WTC11 (cell line): ENCODE measurements at regions not wholly inside any gene's neighbourhood (a gene's known extent, or its start where the extent isn't known, plus 50 kb on each side); places are given as distances from the start of the nearest gene placed in this dataset.

Experiments used
- CREM ChIP-seq: sonication (generic); formaldehyde crosslinking; IDR thresholded peaks from 2 replicates; pipeline ENCODE4 v1.8.1; 2022; ENCODE audit warnings: mild to moderate bottlenecking, missing genetic modification reagents, moderate library complexity
- CTCF ChIP-seq: fragments of 200-600 bp; IDR thresholded peaks from 2 replicates; pipeline ENCODE4 v1.8.0; 2022; ENCODE audit warnings: antibody characterized with exemption
- ETV6 ChIP-seq: sonication (generic); formaldehyde crosslinking; IDR thresholded peaks from 2 replicates; pipeline ENCODE4 v1.8.1; 2022; ENCODE audit warnings: mild to moderate bottlenecking, missing genetic modification reagents
- MAX ChIP-seq: sonication (generic); formaldehyde crosslinking; IDR thresholded peaks from 2 replicates; pipeline ENCODE4 v1.8.0; 2022; ENCODE audit warnings: mild to moderate bottlenecking, missing genetic modification reagents
- NR2C2 ChIP-seq: sonication (generic); formaldehyde crosslinking; IDR thresholded peaks from 2 replicates; pipeline ENCODE4 v1.8.0; 2022; ENCODE audit warnings: mild to moderate bottlenecking, missing genetic modification reagents
- SMAD4 ChIP-seq: sonication (generic); formaldehyde crosslinking; IDR thresholded peaks from 2 replicates; pipeline ENCODE4 v1.8.0; 2022; ENCODE audit warnings: mild to moderate bottlenecking, missing genetic modification reagents
- ZNF416 ChIP-seq: fragments of 250-450 bp; sonication (Bioruptor Pico); IDR thresholded peaks from 2 replicates; pipeline ENCODE4 v1.9.0; 2021; ENCODE audit warnings: mild to moderate bottlenecking, inconsistent platforms

- TF ChIP-seq CTCF (no peak), CREM (no peak), ETV6 (no peak), MAX (CRISPR knock-in tag) (no peak), ZNF416 (CRISPR knock-in tag) (no peak), SMAD4 (CRISPR knock-in tag) (no peak), NR2C2 (CRISPR knock-in tag) (no peak)
Measured at GRCh38 chr16:8511464-8511863, 78.8 kb downstream of the TMEM114 start.
